Fibroblast of lung (primary cell): ENCODE measurements at regions not wholly inside any gene's neighbourhood (a gene's known extent, or its start where the extent isn't known, plus 50 kb on each side); places are given as distances from the start of the nearest gene placed in this dataset.

ENCODE experiments used
- CTCF ChIP-seq, 2 donors: IDR thresholded peaks in 1 of 2; conservative IDR thresholded peaks in 1 of 2; 1 replicate in 1 of 2; 2 replicates in 1 of 2; pipeline ENCODE4 v1.5.1; 2011 to 2012; ENCODE audit warnings: low read length in 2 of 2, control low read depth in 1 of 2, inconsistent platforms in 1 of 2, low read depth in 1 of 2, mild to moderate bottlenecking in 1 of 2
- EZH2 ChIP-seq: IDR thresholded peaks from 2 replicates; pipeline ENCODE4 v1.5.1; 2012; ENCODE audit warnings: low read length, control low read depth, mild to moderate bottlenecking; ENCODE audit errors: missing control alignments

GRCh38 chr2:16005816-16006536 lies 65.6 kb downstream of the MYCN start:
- no peak for TF ChIP-seq CTCF (conservative IDR thresholded peaks at IDR 0.05 in 1 of 2, IDR thresholded peaks at IDR 0.05 in 1 of 2; ENCODE audit: low read depth in 1 of 2, low read length in 2 of 2)
- no peak for TF ChIP-seq EZH2
